Neuron (in vitro differentiated cells): ENCODE measurements at regions not wholly inside any gene's neighbourhood (a gene's known extent, or its start where the extent isn't known, plus 50 kb on each side); places are given as distances from the start of the nearest gene placed in this dataset.

Experiments
- H2AFZ ChIP-seq: one replicate; pipeline ENCODE4 v1.6.1; 2013; ENCODE audit warnings: low read depth, mild to moderate bottlenecking, inconsistent platforms, low read length, moderate library complexity
- H3K27me3 ChIP-seq: one replicate; pipeline ENCODE4 v1.6.1; 2013; ENCODE audit warnings: low read length; ENCODE audit not compliant: insufficient read depth
- H3K36me3 ChIP-seq: one replicate; pipeline ENCODE4 v1.6.1; 2013; ENCODE audit warnings: low read length; ENCODE audit not compliant: insufficient read depth
- H3K4me1 ChIP-seq: one replicate; pipeline ENCODE4 v1.6.1; 2013; ENCODE audit warnings: low read length; ENCODE audit not compliant: insufficient read depth
- H3K4me3 ChIP-seq: 2 replicates; pipeline ENCODE4 v1.5.1; 2013; ENCODE audit warnings: mild to moderate bottlenecking, low read length, moderate library complexity
- H3K9me3 ChIP-seq: one replicate; pipeline ENCODE4 v1.6.1; 2013; ENCODE audit warnings: low read length

GRCh38 chr10:131429141-131429540 lies 117.6 kb upstream of the TCERG1L start:
- Histone ChIP-seq H2AFZ (no peak overlapping the region), H3K27me3 (peaks cover 5% of the 10 kb centered on the region), H3K4me1 (no peaks in the 10 kb centered on the region), H3K9me3 (no peaks in the 10 kb centered on the region), H3K4me3 (no peak overlapping the region), H3K36me3 (no peaks in the 10 kb centered on the region)

- H2AFZ ChIP-seq, result no peak overlapping the region
- H3K27me3 ChIP-seq, result peaks cover 5% of the 10 kb centered on the region
- H3K4me3 ChIP-seq, result no peak overlapping the region
- H3K9me3 ChIP-seq, result no peaks in the 10 kb centered on the region
- no peaks in the 10 kb centered on the region for H3K4me1 ChIP-seq
- no peaks in the 10 kb centered on the region for H3K36me3 ChIP-seq
Observed at GRCh38 chr10:131429942-131430341, 118.4 kb upstream of the TCERG1L start.

- no peak overlapping the region for H3K4me3 ChIP-seq
- H3K4me1 ChIP-seq, result no peaks in the 10 kb centered on the region
- no peaks in the 10 kb centered on the region for H3K36me3 ChIP-seq
- peaks cover 7% of the 10 kb centered on the region for H3K27me3 ChIP-seq
- H3K9me3 ChIP-seq, result no peaks in the 10 kb centered on the region
- H2AFZ ChIP-seq, result no peak overlapping the region
Observed at GRCh38 chr10:131430716-131431412, 119.3 kb upstream of the TCERG1L start.

GRCh38 chr10:131431533-131431932 lies 120.0 kb upstream of the TCERG1L start:
- Histone ChIP-seq H3K4me3 (no peak overlapping the region), H3K4me1 (no peaks in the 10 kb centered on the region), H3K9me3 (no peaks in the 10 kb centered on the region), H2AFZ (no peak overlapping the region), H3K36me3 (no peaks in the 10 kb centered on the region), H3K27me3 (peaks cover 7% of the 10 kb centered on the region)

- no peak overlapping the region for H2AFZ ChIP-seq
- no peaks in the 10 kb centered on the region for H3K9me3 ChIP-seq
- H3K4me1 ChIP-seq, result no peaks in the 10 kb centered on the region
- H3K27me3 ChIP-seq, result peaks cover 7% of the 10 kb centered on the region
- H3K36me3 ChIP-seq, result no peaks in the 10 kb centered on the region
- no peak overlapping the region for H3K4me3 ChIP-seq
Observed at GRCh38 chr10:131431978-131432690, 120.6 kb upstream of the TCERG1L start.

GRCh38 chr10:131433568-131433967 lies 122.0 kb upstream of the TCERG1L start:
- H2AFZ ChIP-seq, result no peak overlapping the region
- no peak overlapping the region for H3K4me3 ChIP-seq
- no peaks in the 10 kb centered on the region for H3K36me3 ChIP-seq
- H3K4me1 ChIP-seq, result no peaks in the 10 kb centered on the region
- no peaks in the 10 kb centered on the region for H3K9me3 ChIP-seq
- peaks cover 7% of the 10 kb centered on the region for H3K27me3 ChIP-seq

GRCh38 chr10:131435232-131435631 lies 123.7 kb upstream of the TCERG1L start:
- no peaks in the 10 kb centered on the region for H3K9me3 ChIP-seq
- no peak overlapping the region for H3K4me3 ChIP-seq
- no peaks in the 10 kb centered on the region for H3K4me1 ChIP-seq
- H3K36me3 ChIP-seq, result no peaks in the 10 kb centered on the region
- H2AFZ ChIP-seq, result no peak overlapping the region
- H3K27me3 ChIP-seq, result peaks cover 15% of the 10 kb centered on the region

GRCh38 chr10:131435760-131436457 lies 124.4 kb upstream of the TCERG1L start:
- no peaks in the 10 kb centered on the region for H3K9me3 ChIP-seq
- peaks cover 17% of the 10 kb centered on the region for H3K27me3 ChIP-seq
- H2AFZ ChIP-seq, result no peak overlapping the region
- no peak overlapping the region for H3K4me3 ChIP-seq
- H3K36me3 ChIP-seq, result no peaks in the 10 kb centered on the region
- H3K4me1 ChIP-seq, result no peaks in the 10 kb centered on the region

GRCh38 chr10:131436458-131436857 lies 124.9 kb upstream of the TCERG1L start:
- H3K9me3 ChIP-seq, result no peaks in the 10 kb centered on the region
- H2AFZ ChIP-seq, result no peak overlapping the region
- H3K36me3 ChIP-seq, result no peaks in the 10 kb centered on the region
- no peaks in the 10 kb centered on the region for H3K4me1 ChIP-seq
- no peak overlapping the region for H3K4me3 ChIP-seq
- H3K27me3 ChIP-seq, result peaks cover 14% of the 10 kb centered on the region

GRCh38 chr10:131437556-131438475 lies 126.3 kb upstream of the TCERG1L start:
- no peak overlapping the region for H2AFZ ChIP-seq
- no peaks in the 10 kb centered on the region for H3K4me1 ChIP-seq
- H3K9me3 ChIP-seq, result no peaks in the 10 kb centered on the region

GRCh38 chr10:131438665-131439064 lies 127.1 kb upstream of the TCERG1L start:
- Histone ChIP-seq H3K4me1 (no peaks in the 10 kb centered on the region), H3K4me3 (no peak overlapping the region), H3K27me3 (peaks cover 13% of the 10 kb centered on the region)

More at GRCh38 chr10:131437556-131438475, 126.3 kb upstream of the TCERG1L start:
- Histone ChIP-seq H3K27me3 (peaks cover 14% of the 10 kb centered on the region), H3K4me3 (no peak overlapping the region), H3K36me3 (no peaks in the 10 kb centered on the region)

GRCh38 chr10:131439705-131440104 lies 128.2 kb upstream of the TCERG1L start:
- no peak overlapping the region for H3K4me3 ChIP-seq
- no peak overlapping the region for H2AFZ ChIP-seq

More at GRCh38 chr10:131438665-131439064, 127.1 kb upstream of the TCERG1L start:
- no peak overlapping the region for H2AFZ ChIP-seq
- no peaks in the 10 kb centered on the region for H3K36me3 ChIP-seq
- H3K9me3 ChIP-seq, result no peaks in the 10 kb centered on the region

More at GRCh38 chr10:131439705-131440104, 128.2 kb upstream of the TCERG1L start:
- no peaks in the 10 kb centered on the region for H3K9me3 ChIP-seq
- no peaks in the 10 kb centered on the region for H3K4me1 ChIP-seq
- H3K27me3 ChIP-seq, result peaks cover 12% of the 10 kb centered on the region
- no peaks in the 10 kb centered on the region for H3K36me3 ChIP-seq
